ENCODE measurements at regions not wholly inside any gene's neighbourhood (a gene's known extent, or its start where the extent isn't known, plus 50 kb on each side); places are given as distances from the start of the nearest gene placed in this dataset.

DNA sequence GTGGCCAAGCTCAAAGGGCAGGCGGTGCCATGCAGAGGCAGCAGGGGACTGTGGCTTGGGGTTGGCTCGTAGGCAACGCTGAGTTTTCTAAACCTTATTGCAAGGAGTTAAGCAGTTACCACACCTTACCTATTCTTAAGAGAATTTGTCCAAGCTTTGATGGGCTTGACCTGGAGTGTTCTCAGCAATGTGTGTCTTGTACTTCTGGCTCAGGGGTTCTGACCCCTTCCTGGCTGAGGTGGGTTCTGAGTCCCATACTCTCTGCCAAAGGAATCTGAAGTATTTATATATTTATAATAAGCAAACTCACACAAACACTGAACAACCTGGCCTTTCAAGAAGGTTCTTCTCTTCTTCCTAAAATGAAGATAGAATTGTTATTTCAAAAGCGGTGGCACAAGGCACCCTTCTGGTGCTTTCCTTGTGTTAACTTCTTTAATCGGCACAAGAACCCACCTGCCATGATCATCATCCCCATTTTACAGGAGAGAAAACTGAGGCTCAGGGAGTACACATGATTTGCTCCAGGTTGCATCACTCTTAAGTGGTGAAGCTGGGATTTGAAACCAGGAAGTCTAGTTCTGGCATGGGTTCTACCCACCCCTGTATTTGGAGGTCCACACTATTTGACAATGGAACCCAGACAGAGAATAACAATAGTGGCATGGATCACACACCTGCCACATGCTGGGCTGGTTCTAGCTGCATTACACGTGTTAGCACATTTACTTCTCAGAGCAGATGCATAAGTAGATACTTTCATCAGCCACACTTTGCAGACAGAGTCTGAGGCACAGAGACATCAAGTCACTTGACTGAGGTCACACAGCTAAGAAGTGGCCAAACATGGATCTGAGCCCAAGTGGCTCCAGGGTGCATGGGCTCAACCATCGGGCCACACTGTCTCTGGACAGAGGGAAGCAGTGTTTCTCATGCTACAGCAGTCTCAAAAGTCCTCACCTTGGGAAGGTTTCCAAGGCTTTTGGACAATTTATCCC is 224.0 kb downstream of the AACS start:
- TF ChIP-seq, protein P1, sequence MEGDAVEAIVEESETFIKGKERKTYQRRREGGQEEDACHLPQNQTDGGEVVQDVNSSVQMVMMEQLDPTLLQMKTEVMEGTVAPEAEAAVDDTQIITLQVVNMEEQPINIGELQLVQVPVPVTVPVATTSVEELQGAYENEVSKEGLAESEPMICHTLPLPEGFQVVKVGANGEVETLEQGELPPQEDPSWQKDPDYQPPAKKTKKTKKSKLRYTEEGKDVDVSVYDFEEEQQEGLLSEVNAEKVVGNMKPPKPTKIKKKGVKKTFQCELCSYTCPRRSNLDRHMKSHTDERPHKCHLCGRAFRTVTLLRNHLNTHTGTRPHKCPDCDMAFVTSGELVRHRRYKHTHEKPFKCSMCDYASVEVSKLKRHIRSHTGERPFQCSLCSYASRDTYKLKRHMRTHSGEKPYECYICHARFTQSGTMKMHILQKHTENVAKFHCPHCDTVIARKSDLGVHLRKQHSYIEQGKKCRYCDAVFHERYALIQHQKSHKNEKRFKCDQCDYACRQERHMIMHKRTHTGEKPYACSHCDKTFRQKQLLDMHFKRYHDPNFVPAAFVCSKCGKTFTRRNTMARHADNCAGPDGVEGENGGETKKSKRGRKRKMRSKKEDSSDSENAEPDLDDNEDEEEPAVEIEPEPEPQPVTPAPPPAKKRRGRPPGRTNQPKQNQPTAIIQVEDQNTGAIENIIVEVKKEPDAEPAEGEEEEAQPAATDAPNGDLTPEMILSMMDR (IDR thresholded peaks at IDR 0.05 in 4 of 5, conservative IDR thresholded peaks at IDR 0.05 in 1 of 5) = no peak
- no peak for TF ChIP-seq POLR2A (IDR thresholded peaks at IDR 0.05)

Data from gastrocnemius medialis (tissue), 4 donors.